Limb (tissue), 2 donors: ENCODE measurements at regions not wholly inside any gene's neighbourhood (a gene's known extent, or its start where the extent isn't known, plus 50 kb on each side); places are given as distances from the start of the nearest gene placed in this dataset.

Source experiments
- DNase-seq, 2 donors: peaks; one replicate each; pipeline ENCODE4 v3.0.0-alpha.2; 2016; ENCODE audit errors: extremely low spot score in 2 of 2

DNA sequence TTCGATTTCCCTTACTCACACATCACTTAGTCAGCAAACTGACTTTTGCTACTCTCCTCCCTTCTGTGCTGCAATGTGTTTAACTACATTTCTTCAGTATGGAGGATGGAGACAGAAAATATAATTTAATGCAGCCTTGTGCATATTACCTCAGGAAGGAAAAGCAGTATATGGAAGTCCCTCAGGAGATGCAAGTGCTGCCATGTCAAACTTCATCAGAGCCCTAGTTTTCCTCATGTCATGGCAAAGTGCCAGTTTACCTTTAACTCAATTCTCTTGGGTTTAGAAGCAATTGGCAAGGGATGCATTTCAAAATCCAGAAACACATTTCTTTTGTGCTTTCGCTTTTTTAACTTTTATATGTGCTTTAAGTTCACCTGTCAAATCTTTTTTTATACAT, 365.4 kb downstream of the ISL1 start:
- DNase-seq = no peak
